ENCODE measurements at regions not wholly inside any gene's neighbourhood (a gene's known extent, or its start where the extent isn't known, plus 50 kb on each side); places are given as distances from the start of the nearest gene placed in this dataset.

DNA sequence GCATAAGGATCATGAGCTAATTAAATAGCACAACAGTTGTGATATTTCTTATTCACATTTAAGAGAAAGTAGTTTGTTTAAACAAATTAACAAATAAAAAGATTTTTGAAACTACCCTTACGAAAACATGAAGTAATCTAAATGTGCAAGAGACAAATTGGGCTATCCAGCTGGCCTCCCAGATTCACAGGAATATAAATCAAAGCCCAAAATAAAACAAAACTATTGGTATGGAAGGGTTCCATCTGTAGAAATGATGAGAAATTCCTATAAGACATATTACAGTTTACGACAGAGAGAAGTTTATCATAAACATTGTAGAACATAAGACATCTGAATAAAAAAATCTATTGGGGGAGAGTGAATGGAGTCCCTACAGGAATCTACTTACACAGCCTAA is 1125.1 kb downstream of the TDRD15 start:
- Histone ChIP-seq H3K27ac (no peak overlapping the region), H3K4me3 (no peak overlapping the region)
- TF ChIP-seq POLR2A (IDR thresholded peaks at IDR 0.05), result no peak
- TF ChIP-seq, protein P1, sequence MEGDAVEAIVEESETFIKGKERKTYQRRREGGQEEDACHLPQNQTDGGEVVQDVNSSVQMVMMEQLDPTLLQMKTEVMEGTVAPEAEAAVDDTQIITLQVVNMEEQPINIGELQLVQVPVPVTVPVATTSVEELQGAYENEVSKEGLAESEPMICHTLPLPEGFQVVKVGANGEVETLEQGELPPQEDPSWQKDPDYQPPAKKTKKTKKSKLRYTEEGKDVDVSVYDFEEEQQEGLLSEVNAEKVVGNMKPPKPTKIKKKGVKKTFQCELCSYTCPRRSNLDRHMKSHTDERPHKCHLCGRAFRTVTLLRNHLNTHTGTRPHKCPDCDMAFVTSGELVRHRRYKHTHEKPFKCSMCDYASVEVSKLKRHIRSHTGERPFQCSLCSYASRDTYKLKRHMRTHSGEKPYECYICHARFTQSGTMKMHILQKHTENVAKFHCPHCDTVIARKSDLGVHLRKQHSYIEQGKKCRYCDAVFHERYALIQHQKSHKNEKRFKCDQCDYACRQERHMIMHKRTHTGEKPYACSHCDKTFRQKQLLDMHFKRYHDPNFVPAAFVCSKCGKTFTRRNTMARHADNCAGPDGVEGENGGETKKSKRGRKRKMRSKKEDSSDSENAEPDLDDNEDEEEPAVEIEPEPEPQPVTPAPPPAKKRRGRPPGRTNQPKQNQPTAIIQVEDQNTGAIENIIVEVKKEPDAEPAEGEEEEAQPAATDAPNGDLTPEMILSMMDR (IDR thresholded peaks at IDR 0.05 in 4 of 5, conservative IDR thresholded peaks at IDR 0.05 in 1 of 5), result no peak

DNA sequence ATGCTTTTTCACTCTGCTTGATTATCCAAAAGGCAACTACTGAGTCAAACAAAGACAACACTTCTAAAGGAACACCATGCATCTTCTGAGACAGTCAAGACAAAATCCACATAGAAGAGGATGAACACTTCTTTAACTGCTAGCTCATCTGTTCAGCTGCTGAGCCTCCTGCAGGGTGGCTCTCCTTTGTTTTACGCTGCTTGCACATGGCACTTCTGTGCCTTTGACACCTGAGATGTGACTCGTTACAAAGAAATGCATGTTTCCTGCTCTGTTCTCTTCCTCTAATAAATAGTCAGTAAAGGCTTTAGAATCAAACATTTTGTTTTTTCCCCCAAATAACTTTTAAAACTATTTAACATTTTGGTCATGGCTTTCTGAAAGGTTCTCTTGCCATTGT is 1129.4 kb downstream of the TDRD15 start:
- DNase-seq, result no peak
- Histone ChIP-seq H3K27ac (no peak overlapping the region), H3K36me3 (no peaks in the 10 kb centered on the region), H3K27me3 (no peaks in the 10 kb centered on the region), H3K9me3 (no peaks in the 10 kb centered on the region), H3K4me3 (no peak overlapping the region), H3K4me1 (no peaks in the 10 kb centered on the region)
- TF ChIP-seq, protein P1 (IDR thresholded peaks at IDR 0.05 in 4 of 5, conservative IDR thresholded peaks at IDR 0.05 in 1 of 5), result no peak
- TF ChIP-seq POLR2A (IDR thresholded peaks at IDR 0.05), result no peak
- intact Hi-C loops (cut with DNase I; ENCODE audit: low total_unique reads) (no loop called here), in situ Hi-C loops (cut with MboI; ENCODE audit: low sequenced_read_pairs in 4 of 4) (no loop called here)
- no peak for ATAC-seq

More for the DNA sequence above, 1125.1 kb downstream of the TDRD15 start:
- H3K36me3 ChIP-seq, result no peaks in the 10 kb centered on the region
- in situ Hi-C loops (cut with MboI; ENCODE audit: low sequenced_read_pairs in 4 of 4), result no loop called here
- H3K9me3 ChIP-seq, result no peaks in the 10 kb centered on the region
- intact Hi-C loops (cut with DNase I; ENCODE audit: low total_unique reads), result no loop called here
- H3K4me1 ChIP-seq, result no peaks in the 10 kb centered on the region
- H3K27me3 ChIP-seq, result no peaks in the 10 kb centered on the region
- no peak for DNase-seq
- no peak for ATAC-seq

DNA sequence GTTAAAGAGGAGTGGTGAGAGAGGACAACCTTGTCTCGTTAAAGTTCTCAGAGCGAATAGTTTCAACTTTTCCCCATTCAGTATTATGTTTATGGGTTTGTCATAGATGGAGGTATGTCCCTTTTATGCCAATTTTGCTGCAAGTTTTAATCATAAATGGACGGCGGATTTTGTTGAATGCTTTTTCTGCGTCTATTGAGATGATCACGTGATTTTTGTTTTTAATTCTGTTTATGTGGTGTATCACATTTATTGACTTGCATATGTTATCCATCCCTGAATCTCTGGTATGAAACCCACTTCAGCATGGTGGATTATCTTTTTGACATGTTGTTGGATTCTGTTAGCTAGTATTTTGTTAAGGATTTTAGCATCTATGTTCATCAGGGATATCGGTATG is 1123.8 kb upstream of the KLHL29 start:
- no peaks in the 10 kb centered on the region for H3K9me3 ChIP-seq
- intact Hi-C loops (cut with DNase I; ENCODE audit: low total_unique reads) (no loop called here), in situ Hi-C loops (cut with MboI; ENCODE audit: low sequenced_read_pairs in 4 of 4) (no loop called here)
- no peak for TF ChIP-seq POLR2A (IDR thresholded peaks at IDR 0.05)
- TF ChIP-seq, protein P1 (IDR thresholded peaks at IDR 0.05 in 4 of 5, conservative IDR thresholded peaks at IDR 0.05 in 1 of 5), result no peak
- no peaks in the 10 kb centered on the region for H3K27me3 ChIP-seq
- H3K4me1 ChIP-seq, result no peaks in the 10 kb centered on the region
- DNase-seq, result no peak
- H3K27ac ChIP-seq, result no peak overlapping the region
- no peaks in the 10 kb centered on the region for H3K36me3 ChIP-seq
- ATAC-seq, result no peak
- H3K4me3 ChIP-seq, result no peak overlapping the region

DNA sequence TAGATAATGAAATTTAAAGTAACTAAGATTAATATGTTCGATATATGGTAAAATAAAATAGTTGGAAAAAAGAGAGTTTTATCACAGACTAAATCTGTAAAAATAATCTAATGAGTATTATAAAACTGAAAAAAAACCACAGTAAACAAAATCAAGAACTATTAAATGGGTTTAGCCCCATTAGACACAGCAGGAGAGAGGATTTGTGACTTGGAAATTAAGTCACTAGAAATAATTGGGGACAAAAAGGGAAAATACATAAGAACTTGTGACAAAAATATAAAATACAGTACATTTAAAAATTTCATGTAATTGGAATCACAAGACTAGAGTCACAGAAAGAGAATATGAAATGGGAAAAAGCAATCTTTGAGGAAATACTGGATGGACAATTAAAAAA is 1114.6 kb upstream of the KLHL29 start:
- in situ Hi-C loops (cut with MboI; ENCODE audit: low sequenced_read_pairs in 4 of 4) (no loop called here), intact Hi-C loops (cut with DNase I; ENCODE audit: low total_unique reads) (no loop called here)
- Histone ChIP-seq H3K4me1 (no peaks in the 10 kb centered on the region), H3K27ac (no peak overlapping the region), H3K27me3 (no peaks in the 10 kb centered on the region), H3K4me3 (no peak overlapping the region), H3K9me3 (no peaks in the 10 kb centered on the region), H3K36me3 (no peaks in the 10 kb centered on the region)
- no peak for TF ChIP-seq POLR2A (IDR thresholded peaks at IDR 0.05)
- TF ChIP-seq, protein P1 (IDR thresholded peaks at IDR 0.05 in 4 of 5, conservative IDR thresholded peaks at IDR 0.05 in 1 of 5), result no peak
- no peak for DNase-seq
- no peak for ATAC-seq

DNA sequence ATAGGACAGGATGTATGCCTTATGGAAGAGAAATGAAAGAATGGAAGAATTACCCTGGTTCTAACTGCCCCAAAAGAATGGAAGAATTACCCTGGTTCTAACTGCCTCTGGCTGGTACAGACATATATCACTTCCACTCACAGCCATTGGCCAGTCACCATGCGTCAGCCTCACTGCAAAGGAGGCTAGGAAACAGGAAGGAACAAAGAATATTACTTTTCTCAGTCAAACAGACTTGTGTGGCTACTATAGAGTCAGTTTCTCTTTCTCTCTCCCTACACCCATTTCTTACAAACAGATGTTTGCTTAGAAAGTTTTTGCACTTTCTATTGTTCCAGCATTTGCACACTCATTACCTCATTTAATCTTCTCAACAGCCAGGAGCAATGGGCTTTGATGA is 1111.1 kb upstream of the KLHL29 start:
- TF ChIP-seq, protein P1 (IDR thresholded peaks at IDR 0.05 in 4 of 5, conservative IDR thresholded peaks at IDR 0.05 in 1 of 5), result no peak
- no peak for TF ChIP-seq POLR2A (IDR thresholded peaks at IDR 0.05)
- in situ Hi-C loops (cut with MboI; ENCODE audit: low sequenced_read_pairs in 4 of 4), result no loop called here
- ATAC-seq, result no peak
- Histone ChIP-seq H3K4me3 (no peak overlapping the region), H3K9me3 (no peaks in the 10 kb centered on the region), H3K27me3 (no peaks in the 10 kb centered on the region), H3K27ac (no peak overlapping the region), H3K36me3 (no peaks in the 10 kb centered on the region), H3K4me1 (no peaks in the 10 kb centered on the region)
- no peak for DNase-seq
- intact Hi-C loops (cut with DNase I; ENCODE audit: low total_unique reads), result no loop called here

Data from gastrocnemius medialis (tissue), 4 donors.